GM18951 (cell line): ENCODE measurements at regions not wholly inside any gene's neighbourhood (a gene's known extent, or its start where the extent isn't known, plus 50 kb on each side); places are given as distances from the start of the nearest gene placed in this dataset.

Experiments used
- POLR2A ChIP-seq: IDR thresholded peaks from 4 replicates; pipeline ENCODE4 v1.6.1; 2011; ENCODE audit warnings: mild to moderate bottlenecking; ENCODE audit not compliant: insufficient read length, insufficient read depth; ENCODE audit errors: extremely low read depth
- in situ Hi-C: fragments of 300-500 bp; cut with MboI; formaldehyde crosslinking; loops from one replicate; pipeline ENCODE4 v1.12.0; 2022; ENCODE audit warnings: low sequenced_read_pairs, mixed read lengths, inconsistent platforms; ENCODE audit not compliant: unreplicated experiment

DNA sequence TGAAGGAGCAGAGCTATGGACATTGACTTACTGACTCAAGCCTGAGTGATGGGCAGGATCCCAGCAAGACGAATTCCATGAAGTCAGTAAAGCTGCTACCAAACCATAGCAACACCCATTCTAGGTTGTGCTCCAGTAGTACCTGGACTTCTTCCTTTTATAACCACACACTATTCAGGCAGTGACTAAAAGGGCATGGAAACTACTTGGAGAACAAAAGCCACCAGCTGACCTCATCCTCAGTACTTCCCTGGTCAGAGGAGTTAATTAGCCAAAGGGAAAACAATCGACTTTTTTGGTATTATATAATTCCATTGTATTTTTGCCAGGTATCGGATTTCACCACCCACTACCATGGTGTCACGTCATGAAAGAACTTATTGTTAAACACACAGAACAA is 237.1 kb downstream of the TTC32 start:
- in situ Hi-C loops = no loop called here
- no peak for TF ChIP-seq POLR2A

DNA sequence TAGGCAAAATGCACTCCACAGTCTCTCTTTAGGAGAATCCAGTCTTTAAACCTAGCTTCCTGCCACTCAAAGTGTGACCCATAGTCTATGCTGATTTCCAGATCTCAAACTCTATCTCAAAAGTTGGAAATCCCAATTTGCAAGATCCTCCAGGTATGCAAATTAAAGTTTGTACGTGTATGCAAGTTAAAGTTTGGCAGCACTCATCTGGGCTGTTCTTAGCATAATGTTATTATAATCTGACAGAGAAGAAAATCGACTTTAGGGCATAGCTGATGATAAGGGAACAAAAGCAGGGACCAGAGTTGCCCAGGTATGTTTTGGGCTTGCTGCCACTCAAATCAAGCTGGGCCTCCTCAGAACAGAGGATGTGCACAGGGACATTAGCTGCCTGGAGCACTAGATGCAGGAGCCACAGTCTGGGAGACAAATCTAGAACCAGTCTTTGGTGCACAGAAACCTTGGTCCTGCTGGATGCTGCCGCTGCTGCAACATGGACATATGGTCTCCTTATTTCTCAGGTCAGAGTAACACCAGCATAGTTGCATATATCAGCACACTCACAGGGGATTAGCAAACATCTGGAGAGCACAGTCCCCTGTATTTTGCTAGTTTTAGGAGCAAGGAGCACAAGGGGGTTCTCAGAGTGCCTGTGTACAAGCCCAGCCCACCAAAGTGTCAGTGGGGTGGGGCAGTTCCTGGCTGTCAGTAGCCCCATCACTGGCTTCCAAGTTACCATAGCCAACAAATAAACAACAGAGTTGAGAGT is 242.6 kb downstream of the TTC32 start:
- in situ Hi-C loops = no loop called here
- TF ChIP-seq POLR2A = no peak

GRCh38 chr2:19656011-19656410 is 245.8 kb downstream of the TTC32 start:
- TF ChIP-seq POLR2A = no peak
- in situ Hi-C loops = no loop called here

GRCh38 chr2:19654310-19655090 is 247.3 kb downstream of the TTC32 start:
- TF ChIP-seq POLR2A = no peak
- in situ Hi-C loops = no loop called here

GRCh38 chr2:19653509-19653908 is 248.3 kb downstream of the TTC32 start:
- in situ Hi-C loops = no loop called here
- TF ChIP-seq POLR2A = no peak

DNA sequence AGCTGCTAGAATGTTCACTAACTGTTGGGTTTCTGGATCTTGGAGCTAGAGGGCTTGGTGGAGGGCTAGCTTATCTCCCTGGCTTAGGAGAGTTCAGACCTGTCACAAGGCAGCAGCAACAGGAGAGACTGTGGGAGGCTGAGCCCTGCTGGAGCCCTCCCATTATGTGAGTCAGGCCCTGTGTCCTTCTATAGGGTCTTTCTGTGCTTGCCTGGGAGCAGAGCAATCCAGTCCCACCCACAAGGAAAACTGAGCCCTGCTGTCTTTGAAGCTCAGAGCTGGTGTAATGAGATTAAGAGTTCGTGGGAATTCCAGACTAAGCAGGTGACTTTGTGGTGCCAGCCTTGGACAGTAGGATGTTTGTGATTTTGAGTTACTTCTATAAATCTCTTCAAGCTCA is 249.0 kb downstream of the TTC32 start:
- in situ Hi-C loops = no loop called here
- TF ChIP-seq POLR2A = no peak

GRCh38 chr2:19651466-19651865 is 250.3 kb downstream of the TTC32 start:
- in situ Hi-C loops = no loop called here
- no peak for TF ChIP-seq POLR2A

- in situ Hi-C loops = no loop called here
Measured at GRCh38 chr2:19649785-19650380, 251.9 kb downstream of the TTC32 start.

DNA sequence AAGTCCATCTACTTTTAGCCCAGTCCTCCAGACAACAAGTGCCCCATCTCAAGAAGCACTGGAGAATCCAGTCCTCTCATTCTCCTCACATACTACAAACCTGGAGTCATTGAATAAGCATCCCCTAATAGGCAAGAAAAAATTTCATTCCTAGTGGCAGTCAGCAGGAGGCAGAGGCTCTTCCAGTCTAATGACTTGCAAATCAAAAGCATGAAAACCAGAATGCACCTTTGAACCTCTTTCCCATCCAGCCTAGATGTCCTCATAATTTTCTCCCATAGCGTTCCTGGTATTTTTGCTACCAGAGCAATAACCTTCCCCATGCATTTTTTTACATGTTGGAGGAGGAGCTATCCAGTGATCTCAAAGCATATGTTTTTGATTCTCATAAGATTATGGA is 252.6 kb downstream of the TTC32 start:
- TF ChIP-seq POLR2A = no peak
- in situ Hi-C loops = no loop called here

More at GRCh38 chr2:19649785-19650380, 251.9 kb downstream of the TTC32 start:
- TF ChIP-seq POLR2A = no peak

GRCh38 chr2:19648583-19648982 is 253.2 kb downstream of the TTC32 start:
- TF ChIP-seq POLR2A = no peak
- in situ Hi-C loops = no loop called here

DNA sequence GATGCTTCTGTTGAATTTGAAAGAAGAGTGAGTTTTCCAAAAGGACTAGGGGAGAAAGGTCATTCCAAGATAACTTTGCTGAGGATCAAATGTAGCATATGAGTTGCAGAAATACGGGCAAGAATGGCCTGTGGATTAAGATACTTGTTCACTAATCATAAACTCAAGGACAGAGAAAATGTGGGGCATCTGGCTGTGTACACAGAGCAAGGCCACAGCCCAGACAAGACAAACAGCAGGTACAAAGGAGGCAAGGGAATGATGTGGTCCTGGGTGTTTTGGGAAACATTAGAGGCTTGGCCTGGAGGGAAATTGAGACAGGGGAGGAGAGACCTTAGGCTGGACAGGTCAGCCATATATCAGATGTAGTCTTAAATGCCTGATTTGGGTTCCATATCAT is 254.8 kb downstream of the TTC32 start:
- in situ Hi-C loops = no loop called here
- TF ChIP-seq POLR2A = no peak

- no peak for TF ChIP-seq POLR2A
- in situ Hi-C loops = no loop called here
Measured at GRCh38 chr2:19644763-19645162, 257.0 kb downstream of the TTC32 start.

DNA sequence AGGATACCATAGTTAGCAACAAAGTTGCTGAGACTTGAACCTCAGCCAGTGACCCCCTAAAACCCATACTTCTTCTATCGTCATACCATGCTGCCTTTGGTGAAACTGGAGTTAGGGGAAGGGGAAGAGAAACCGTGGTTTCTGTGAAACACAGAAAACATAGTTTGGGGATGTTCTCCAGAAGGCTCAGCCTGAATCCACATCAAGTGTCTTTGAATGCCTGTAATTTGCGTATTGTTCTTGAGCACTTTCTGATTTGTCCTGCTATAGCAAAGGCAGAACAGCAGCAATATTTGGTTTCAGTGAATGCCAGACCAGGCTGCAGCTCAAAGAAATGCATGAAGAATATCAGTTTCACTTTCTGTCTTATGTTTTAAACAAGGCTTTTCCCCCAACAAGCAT is 258.7 kb downstream of the TTC32 start:
- in situ Hi-C loops = no loop called here
- TF ChIP-seq POLR2A = no peak
